ENCODE measurements at regions not wholly inside any gene's neighbourhood (a gene's known extent, or its start where the extent isn't known, plus 50 kb on each side); places are given as distances from the start of the nearest gene placed in this dataset.
"Not testable (repeated sequence)": the region's sequence is repeated elsewhere in the genome, so short reads cannot be mapped to it uniquely, and the experiment has no call there.

- DNase-seq, result peak; percentile 72
Measured at GRCh38 chr5:42949348-42950115, 90.6 kb downstream of the ANXA2R start.

GRCh38 chr5:42948961-42949347 is 91.2 kb downstream of the ANXA2R start:
- no peak for DNase-seq

- DNase-seq, result no peak
Measured at GRCh38 chr5:42944989-42945388, 95.1 kb downstream of the ANXA2R start.

- peak; percentile 57 for DNase-seq
Measured at GRCh38 chr5:42943931-42944631, 96.0 kb downstream of the ANXA2R start.

- no peak for DNase-seq
Measured at GRCh38 chr5:42940853-42941252, 99.3 kb downstream of the ANXA2R start.

- not testable (repeated sequence) for DNase-seq
Measured at GRCh38 chr5:42932011-42932410, 108.1 kb downstream of the ANXA2R start.

- DNase-seq, result not testable (repeated sequence)
Measured at GRCh38 chr5:42931451-42931850, 108.7 kb downstream of the ANXA2R start.

GRCh38 chr5:42930934-42931333 is 109.2 kb downstream of the ANXA2R start:
- no peak for DNase-seq

- no peak for DNase-seq
Measured at GRCh38 chr5:42929871-42930270, 110.2 kb downstream of the ANXA2R start.

- no peak for DNase-seq
Measured at GRCh38 chr5:42927730-42928129, 112.4 kb downstream of the ANXA2R start.

GRCh38 chr5:42924686-42925085 is 113.0 kb upstream of the SELENOP start:
- DNase-seq, result no peak

- DNase-seq, result no peak
Measured at GRCh38 chr5:42924226-42924625, 112.5 kb upstream of the SELENOP start.

GRCh38 chr5:42923710-42924109 is 112.0 kb upstream of the SELENOP start:
- DNase-seq, result no peak

- DNase-seq, result no peak
Measured at GRCh38 chr5:42919600-42919999, 107.9 kb upstream of the SELENOP start.

- no peak for DNase-seq
Measured at GRCh38 chr5:42915306-42915866, 103.7 kb upstream of the SELENOP start.

- no peak for DNase-seq
Measured at GRCh38 chr5:42912184-42912798, 100.6 kb upstream of the SELENOP start.

- DNase-seq, result peak; percentile 73
Measured at GRCh38 chr5:42908509-42909488, 97.1 kb upstream of the SELENOP start.

GRCh38 chr5:42908086-42908485 is 96.4 kb upstream of the SELENOP start:
- DNase-seq, result no peak

GRCh38 chr5:42905827-42906226 is 94.1 kb upstream of the SELENOP start:
- no peak for DNase-seq

- no peak for DNase-seq
Measured at GRCh38 chr5:42900734-42901133, 89.0 kb upstream of the SELENOP start.

- no peak for DNase-seq
Measured at GRCh38 chr5:42898760-42899159, 87.1 kb upstream of the SELENOP start.

- no peak for DNase-seq
Measured at GRCh38 chr5:42896523-42896922, 84.8 kb upstream of the SELENOP start.
